Endothelial cell of umbilical vein (primary cell): ENCODE measurements at regions not wholly inside any gene's neighbourhood (a gene's known extent, or its start where the extent isn't known, plus 50 kb on each side); places are given as distances from the start of the nearest gene placed in this dataset.

Experiments used
- BruUV-seq: library from RNA; stranded (reverse); fragments of 400-500 nt; replicated peaks from 2 replicates; lab custom pipeline; 2021; lab: Mats Ljungman, UMichigan
- CTCF ChIA-PET: fragments of 300-600, 350-600 bp; sonication (Branson Sonifier 250); formaldehyde crosslinking; loops from one replicate; lab custom pipeline; 2021; ENCODE audit warnings: antibody characterized with exemption, inconsistent platforms; lab: Charles Lee
- POLR2A ChIA-PET: fragments of 300-600, 350-600 bp; sonication (Branson Sonifier 250); formaldehyde crosslinking; loops from one replicate; lab custom pipeline; 2021; ENCODE audit warnings: antibody characterized with exemption, inconsistent platforms; lab: Charles Lee
- DNase-seq: peaks from one replicate; pipeline ENCODE4 v3.0.0-alpha.2; 2011; ENCODE audit warnings: low read depth, low spot score
- FAIRE-seq: peaks from 2 replicates; lab custom pipeline; 2011; peaks lifted over from hg19 to GRCh38; lab: Jason Lieb, UNC
- H2AFZ ChIP-seq: 2 replicates; pipeline ENCODE4 v1.6.0; 2012; ENCODE audit warnings: low read depth, low read length, control low read depth, inconsistent platforms
- H3K27ac ChIP-seq: 2 replicates; pipeline ENCODE4 v1.5.1; 2011; ENCODE audit warnings: low read depth, mild to moderate bottlenecking, control low read depth, low read length, moderate library complexity; ENCODE audit not compliant: insufficient read depth
- H3K27me3 ChIP-seq, 2 experiments: 2 replicates each; pipeline versions ENCODE4 v1.6.0 to v1.6.1; 2011; ENCODE audit warnings: low read length in 2 of 2, mixed read lengths in 1 of 2; ENCODE audit not compliant: control insufficient read depth in 2 of 2, insufficient read depth in 2 of 2
- H3K36me3 ChIP-seq, 2 experiments: 2 replicates in 1 of 2; 3 replicates in 1 of 2; pipeline ENCODE4 v1.5.1; 2011; ENCODE audit warnings: low read length in 2 of 2, mild to moderate bottlenecking in 1 of 2, moderate library complexity in 1 of 2; ENCODE audit not compliant: control insufficient read depth in 2 of 2, insufficient read depth in 2 of 2; ENCODE audit errors: extremely low read depth in 1 of 2
- H3K4me1 ChIP-seq: 3 replicates; pipeline ENCODE4 v1.5.1; 2011; ENCODE audit warnings: mild to moderate bottlenecking, low read length; ENCODE audit not compliant: control insufficient read depth, insufficient read depth; ENCODE audit errors: extremely low read depth
- H3K4me2 ChIP-seq: 2 replicates; pipeline ENCODE4 v1.6.1; 2011; ENCODE audit warnings: low read length, control low read depth, mixed read lengths; ENCODE audit not compliant: insufficient read depth
- H3K4me3 ChIP-seq, 3 experiments: fragments of 200-600 bp in 1 of 3; sonication (generic), shearing (Covaris generic) in 1 of 3; replicated peaks in 1 of 3; 2 replicates each; pipeline ENCODE4 v1.5.1; 2011 to 2016; ENCODE audit warnings: control low read depth in 3 of 3, low read length in 3 of 3, mild to moderate bottlenecking in 2 of 3, inconsistent platforms in 1 of 3, low read depth in 1 of 3, moderate library complexity in 1 of 3; ENCODE audit not compliant: insufficient read depth in 1 of 3
- H3K79me2 ChIP-seq: 2 replicates; pipeline ENCODE4 v1.6.0; 2012; ENCODE audit warnings: low read length, inconsistent platforms; ENCODE audit not compliant: control insufficient read depth, insufficient read depth
- H3K9ac ChIP-seq: replicated peaks from 2 replicates; pipeline ENCODE3; 2011; ENCODE audit warnings: low read length, control low read depth; ENCODE audit not compliant: insufficient read depth; ENCODE audit errors: extremely low read depth
- H3K9me1 ChIP-seq: replicated peaks from 3 replicates; pipeline ENCODE4 v1.6.0; 2011; ENCODE audit warnings: mild to moderate bottlenecking, low read length; ENCODE audit not compliant: control insufficient read depth, insufficient read depth; ENCODE audit errors: extremely low read depth
- H3K9me3 ChIP-seq: replicated peaks from 2 replicates; pipeline ENCODE4 v1.5.1; 2012; ENCODE audit warnings: low read length, inconsistent platforms; ENCODE audit not compliant: control insufficient read depth, insufficient read depth
- H4K20me1 ChIP-seq: replicated peaks from 2 replicates; pipeline ENCODE3; 2011; ENCODE audit warnings: mild to moderate bottlenecking, low read length; ENCODE audit not compliant: control insufficient read depth, insufficient read depth; ENCODE audit errors: extremely low read depth
- CTCF ChIP-seq, 2 donors: IDR thresholded peaks; 1 replicate in 1 of 2; 2 replicates in 1 of 2; pipeline ENCODE4 v1.5.1; 2011; ENCODE audit warnings: low read length in 2 of 2, mild to moderate bottlenecking in 2 of 2, moderate library complexity in 2 of 2, control low read depth in 1 of 2, inconsistent platforms in 1 of 2, low read depth in 1 of 2; ENCODE audit not compliant: insufficient read depth in 1 of 2; ENCODE audit errors: extremely low read depth in 1 of 2
- EZH2 ChIP-seq: IDR thresholded peaks from 2 replicates; pipeline ENCODE4 v1.6.1; 2012; ENCODE audit warnings: borderline replicate concordance, low read depth, mild to moderate bottlenecking, moderate library complexity, low read length, inconsistent platforms; ENCODE audit not compliant: severe bottlenecking
- FOS ChIP-seq: IDR thresholded peaks from 2 replicates; pipeline ENCODE4 v1.6.1; 2011; ENCODE audit warnings: mild to moderate bottlenecking, low read length, moderate library complexity, borderline replicate concordance; ENCODE audit not compliant: insufficient read depth
- GATA2 ChIP-seq: IDR thresholded peaks from 2 replicates; pipeline ENCODE4 v1.7.0; 2011; ENCODE audit warnings: low read depth, mild to moderate bottlenecking, moderate library complexity, mixed read lengths, low read length; ENCODE audit not compliant: insufficient read length, insufficient read depth
- JUN ChIP-seq: IDR thresholded peaks from 2 replicates; pipeline ENCODE4 v1.6.1; 2011; ENCODE audit warnings: borderline replicate concordance, low read depth; ENCODE audit not compliant: insufficient read length, insufficient read depth
- MAX ChIP-seq: IDR thresholded peaks from 2 replicates; pipeline ENCODE4 v1.6.1; 2011; ENCODE audit not compliant: insufficient read depth, insufficient read length
- MYC ChIP-seq: IDR thresholded peaks from one replicate; pipeline ENCODE4 v1.6.1; 2011; ENCODE audit warnings: mild to moderate bottlenecking, low read depth, low read length
- POLR2A ChIP-seq: IDR thresholded peaks from 2 replicates; pipeline ENCODE4 v1.6.1; 2012; ENCODE audit warnings: low read depth, mild to moderate bottlenecking, control low read depth, low read length
- POLR2AphosphoS5 ChIP-seq: IDR thresholded peaks from 2 replicates; pipeline ENCODE4 v1.6.1; 2012; ENCODE audit warnings: low read depth, mild to moderate bottlenecking, control low read depth, low read length, moderate library complexity; ENCODE audit not compliant: insufficient read depth
- dilution Hi-C: fragments of 300-500 bp; cut with MboI; formaldehyde crosslinking; loops from one replicate; pipeline ENCODE4 v1.15.0; 2019; ENCODE audit warnings: low sequenced_read_pairs; ENCODE audit not compliant: extremely low pct_ligation_motif_present
- intact Hi-C: fragments of 100-400 bp; cut with micrococcal nuclease; formaldehyde crosslinking; loops from one replicate; pipeline ENCODE4 v1.10.0; 2022

GRCh38 chr7:91323626-91324158 is 59.5 kb downstream of the FZD1 start:
- intact Hi-C loops (no loop called here), dilution Hi-C loops (no loop called here)
- no peak for TF ChIP-seq MAX
- no peak for TF ChIP-seq JUN
- TF ChIP-seq GATA2 = no peak
- TF ChIP-seq CTCF (IDR thresholded peaks at IDR 0.05; ENCODE audit: extremely low read depth in 1 of 2, insufficient read depth in 1 of 2, low read depth in 1 of 2, low read length in 2 of 2) = no peak
- TF ChIP-seq FOS = no peak
- no peak for TF ChIP-seq EZH2
- TF ChIP-seq POLR2AphosphoS5 = no peak
- no peak for TF ChIP-seq MYC
- TF ChIP-seq POLR2A = no peak
- FAIRE-seq (no peak), DNase-seq (no peak)
- Histone ChIP-seq H3K4me2 (no peak overlapping the region), H3K36me3 (no peaks in the 10 kb centered on the region), H3K9me3 (no peaks in the 10 kb centered on the region), H3K4me1 (peaks cover 6% of the 10 kb centered on the region), H3K27me3 (no peaks in the 10 kb centered on the region), H3K9me1 (no peaks in the 10 kb centered on the region), H4K20me1 (no peaks in the 10 kb centered on the region), H3K4me3 (no peak overlapping the region), H3K9ac (no peak overlapping the region), H2AFZ (no peak overlapping the region), H3K79me2 (no peaks in the 10 kb centered on the region), H3K27ac (no peak overlapping the region)
- no TSS peak for BruUV-seq
- ChIA-PET CTCF (interaction anchor here (0.7 kb wide), 1 partner anchor 20 kb away, joined by 3 read pairs; no protein-coding TSS in a partner anchor), POLR2A (no interaction called here)
